ENCODE measurements at regions not wholly inside any gene's neighbourhood (a gene's known extent, or its start where the extent isn't known, plus 50 kb on each side); places are given as distances from the start of the nearest gene placed in this dataset.

DNA sequence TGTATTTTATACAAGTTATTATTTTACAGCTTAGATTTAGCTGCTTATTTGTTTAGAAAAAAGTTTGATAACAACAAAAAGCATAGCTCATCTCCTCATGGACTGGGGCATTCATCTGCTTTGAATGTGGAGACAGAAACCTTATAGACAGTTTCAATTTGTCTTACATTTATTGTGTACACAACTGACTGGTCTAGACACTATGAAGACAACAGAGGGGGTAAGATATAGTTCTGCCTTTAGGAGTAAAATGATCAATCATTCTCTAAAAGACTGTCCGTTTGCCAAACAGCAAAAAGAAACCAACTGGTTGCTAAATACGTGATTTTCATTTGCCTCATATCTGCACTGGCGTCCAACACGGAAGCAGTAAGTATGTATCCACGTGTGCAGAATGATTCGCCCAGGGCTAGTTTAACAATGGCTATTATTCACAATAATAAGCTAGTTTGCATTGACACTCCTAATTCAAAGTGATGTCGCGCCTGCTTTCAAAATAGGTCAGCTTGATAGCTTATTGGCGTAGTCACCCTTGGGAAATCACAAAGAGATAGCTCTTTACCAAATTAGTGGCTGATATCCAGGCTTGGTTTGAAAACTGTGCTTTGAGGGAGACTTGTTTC is 153.6 kb downstream of the BMP2 start:
- DNase-seq (ENCODE audit: low read depth in 1 of 2, low spot score in 1 of 2) (no peak), FAIRE-seq (no peak), ATAC-seq (no peak)
- TF ChIP-seq KDM5A (IDR thresholded peaks at IDR 0.05) (no peak), HDAC2 (IDR thresholded peaks at IDR 0.05) (no peak), JUNB (IDR thresholded peaks at IDR 0.05) (no peak), POLR2AphosphoS2 (conservative IDR thresholded peaks at IDR 0.05; ENCODE audit: low read length) (no peak), CEBPB (IDR thresholded peaks at IDR 0.05) (no peak), BHLHE40 (IDR thresholded peaks at IDR 0.05; ENCODE audit: low read depth, low read length) (no peak)
- Histone ChIP-seq H3K9me3 (no peaks in the 10 kb centered on the region; the same call in 2 of the 3 replicates), H3K27ac (no peak overlapping the region), H3K4me3 (no peak overlapping the region), H3K4me1 (no peaks in the 10 kb centered on the region), H3K4me2 (no peak overlapping the region)
- ChIA-PET POLR2A (no interaction called here), CTCF (no interaction called here)
- 30% methylated on average over 9 of the region's 9 CpGs for WGBS (ENCODE audit: missing lambda C conversion rate)

- Histone ChIP-seq H3K4me1 (no peaks in the 10 kb centered on the region), H3K4me2 (no peak overlapping the region), H3K27ac (no peak overlapping the region), H3K4me3 (no peak overlapping the region), H3K9me3 (no peaks in the 10 kb centered on the region)
- TF ChIP-seq NR3C1 (IDR thresholded peaks at IDR 0.05) (no peak), FOXS1 (CRISPR knock-in tag; IDR thresholded peaks at IDR 0.05) (no peak), CTCF (IDR thresholded peaks at IDR 0.05) (no peak), HOXB13 (CRISPR knock-in tag; IDR thresholded peaks at IDR 0.05; ENCODE audit: low read depth) (no peak), CHD2 (IDR thresholded peaks at IDR 0.05; ENCODE audit: low read length, partially characterized antibody) (no peak), PBX3 (IDR thresholded peaks at IDR 0.05) (no peak), TP53 (CRISPR knock-in tag; IDR thresholded peaks at IDR 0.05) (no peak), NFE2L2 (conservative IDR thresholded peaks at IDR 0.05; ENCODE audit: low read length) (no peak), RFX5 (IDR thresholded peaks at IDR 0.05) (no peak), JUN (IDR thresholded peaks at IDR 0.05) (no peak), ZC3H11A (IDR thresholded peaks at IDR 0.05) (no peak), EHF (CRISPR knock-in tag; IDR thresholded peaks at IDR 0.05) (no peak), MAZ (IDR thresholded peaks at IDR 0.05; ENCODE audit: borderline replicate concordance, low read depth, low read length) (no peak), RCOR1 (IDR thresholded peaks at IDR 0.05; ENCODE audit: low read depth, low read length) (no peak), BCL3 (IDR thresholded peaks at IDR 0.05) (no peak)
- TF ChIP-seq, protein P1, sequence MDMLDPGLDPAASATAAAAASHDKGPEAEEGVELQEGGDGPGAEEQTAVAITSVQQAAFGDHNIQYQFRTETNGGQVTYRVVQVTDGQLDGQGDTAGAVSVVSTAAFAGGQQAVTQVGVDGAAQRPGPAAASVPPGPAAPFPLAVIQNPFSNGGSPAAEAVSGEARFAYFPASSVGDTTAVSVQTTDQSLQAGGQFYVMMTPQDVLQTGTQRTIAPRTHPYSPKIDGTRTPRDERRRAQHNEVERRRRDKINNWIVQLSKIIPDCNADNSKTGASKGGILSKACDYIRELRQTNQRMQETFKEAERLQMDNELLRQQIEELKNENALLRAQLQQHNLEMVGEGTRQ (IDR thresholded peaks at IDR 0.05): no peak
- ATAC-seq (no peak), FAIRE-seq (no peak), DNase-seq (ENCODE audit: low read depth in 1 of 2, low spot score in 1 of 2) (no peak)
- ChIA-PET POLR2A (no interaction called here), CTCF (no interaction called here)
- 5% methylated on average over 1 of the region's 1 CpG for WGBS (ENCODE audit: missing lambda C conversion rate)
These were observed 154.4 kb downstream of the BMP2 start for GRCh38 chr20:6921717-6922386.

All from A549 (cell line).